H1 (cell line): ENCODE measurements at regions not wholly inside any gene's neighbourhood (a gene's known extent, or its start where the extent isn't known, plus 50 kb on each side); places are given as distances from the start of the nearest gene placed in this dataset.

ENCODE experiments used
- CTCF ChIA-PET: fragments of 300-600 bp; sonication (Branson Sonifier 250); formaldehyde crosslinking; loops from one replicate; lab custom pipeline; 2021; ENCODE audit not compliant: partially characterized antibody; lab: Charles Lee
- POLR2A ChIA-PET: fragments of 300-600 bp; sonication (Branson Sonifier 250); formaldehyde crosslinking; loops from one replicate; lab custom pipeline; 2021; ENCODE audit warnings: inconsistent platforms; ENCODE audit not compliant: partially characterized antibody; lab: Charles Lee
- DNase-seq, 2 experiments: peaks; one replicate each; pipeline versions ENCODE4 v3.0.0 to v3.0.0-alpha.2; 2010 to 2022; ENCODE audit warnings: low spot score in 2 of 2, low read depth in 1 of 2, mixed read lengths in 1 of 2
- FAIRE-seq: peaks from 2 replicates; lab custom pipeline; 2011; peaks lifted over from hg19 to GRCh38; lab: Jason Lieb, UNC
- H2AFZ ChIP-seq: 2 replicates; pipeline ENCODE4 v1.8.1; 2012; ENCODE audit warnings: low read length, inconsistent platforms
- H2AK5ac ChIP-seq: 2 replicates; pipeline ENCODE4 v1.6.1; 2013; ENCODE audit warnings: low read depth, low read length
- H2BK120ac ChIP-seq: replicated peaks from 2 replicates; pipeline ENCODE3; 2013; ENCODE audit warnings: low read depth, low read length, inconsistent platforms
- H2BK12ac ChIP-seq: 2 replicates; pipeline ENCODE4 v1.6.1; 2013; ENCODE audit warnings: low read depth, low read length
- H2BK15ac ChIP-seq: 2 replicates; pipeline ENCODE4 v1.6.1; 2013; ENCODE audit warnings: low read length
- H2BK20ac ChIP-seq: 2 replicates; pipeline ENCODE4 v1.6.1; 2013; ENCODE audit warnings: low read length
- H2BK5ac ChIP-seq: 2 replicates; pipeline ENCODE4 v1.6.1; 2013; ENCODE audit warnings: low read depth, low read length
- H3K14ac ChIP-seq: 2 replicates; pipeline ENCODE4 v1.6.1; 2013; ENCODE audit warnings: inconsistent platforms; ENCODE audit not compliant: insufficient read length
- H3K18ac ChIP-seq: 2 replicates; pipeline ENCODE4 v1.6.1; 2013; ENCODE audit warnings: low read length; ENCODE audit errors: extremely low read depth
- H3K23ac ChIP-seq: 2 replicates; pipeline ENCODE4 v1.6.1; 2013; ENCODE audit warnings: inconsistent platforms; ENCODE audit not compliant: insufficient read length
- H3K23me2 ChIP-seq: 2 replicates; pipeline ENCODE4 v1.6.1; 2013; ENCODE audit warnings: low read depth, low read length
- H3K27ac ChIP-seq: 2 replicates; pipeline ENCODE4 v1.6.1; 2011; ENCODE audit warnings: low read depth, low read length, inconsistent platforms
- H3K27me3 ChIP-seq, 4 experiments: replicated peaks in 1 of 4; 1 replicate in 1 of 4; 2 replicates in 3 of 4; pipeline versions ENCODE4 v1.6.1 to v1.8.1; 2011 to 2013; ENCODE audit warnings: low read length in 3 of 4, mild to moderate bottlenecking in 3 of 4, inconsistent platforms in 2 of 4, mixed read lengths in 2 of 4, moderate library complexity in 1 of 4; ENCODE audit not compliant: control insufficient read depth in 3 of 4, insufficient read depth in 3 of 4; ENCODE audit errors: extremely low read depth in 1 of 4
- H3K36me3 ChIP-seq, 4 experiments: 2 replicates each; pipeline versions ENCODE4 v1.6.1 to v1.8.1; 2011 to 2013; ENCODE audit warnings: mild to moderate bottlenecking in 4 of 4, low read length in 3 of 4, moderate library complexity in 2 of 4, control low read depth in 1 of 4, inconsistent platforms in 1 of 4; ENCODE audit not compliant: insufficient read depth in 4 of 4, control insufficient read depth in 2 of 4
- H3K4ac ChIP-seq: replicated peaks from 2 replicates; pipeline ENCODE3; 2013; ENCODE audit warnings: low read length, low read depth, mixed read lengths, inconsistent platforms; ENCODE audit not compliant: insufficient read length
- H3K4me1 ChIP-seq, 4 experiments: replicated peaks in 1 of 4; 1 replicate in 1 of 4; 2 replicates in 3 of 4; pipeline versions ENCODE4 v1.6.1 to v1.8.1; 2011 to 2013; ENCODE audit warnings: low read length in 3 of 4, inconsistent platforms in 2 of 4, mixed read lengths in 1 of 4; ENCODE audit not compliant: insufficient read depth in 4 of 4, control insufficient read depth in 3 of 4
- H3K4me2 ChIP-seq, 2 experiments: 2 replicates each; pipeline versions ENCODE4 v1.6.1 to v1.8.1; 2011 to 2013; ENCODE audit warnings: low read depth in 2 of 2, low read length in 2 of 2, control low read depth in 1 of 2, inconsistent platforms in 1 of 2, mild to moderate bottlenecking in 1 of 2; ENCODE audit not compliant: insufficient read depth in 1 of 2
- H3K4me3 ChIP-seq, 4 experiments: fragments of 200-600, 300-600 bp in 1 of 4; sonication (generic), shearing (Covaris generic), sonication (Bioruptor Twin) in 1 of 4; 2 replicates each; pipeline versions ENCODE4 v1.5.1 to v1.8.1; 2011 to 2016; ENCODE audit warnings: low read length in 4 of 4, low read depth in 3 of 4, control low read depth in 2 of 4, inconsistent platforms in 2 of 4, mild to moderate bottlenecking in 2 of 4, mixed read lengths in 1 of 4, moderate library complexity in 1 of 4; ENCODE audit not compliant: insufficient read depth in 2 of 4; ENCODE audit errors: extremely low read depth in 1 of 4
- H3K56ac ChIP-seq: replicated peaks from 2 replicates; pipeline ENCODE3; 2013; ENCODE audit warnings: low read depth, mild to moderate bottlenecking, mixed read lengths, low read length, inconsistent platforms; ENCODE audit not compliant: insufficient read length
- H3K79me1 ChIP-seq: 2 replicates; pipeline ENCODE4 v1.6.1; 2013; ENCODE audit warnings: low read depth, low read length, control low read depth
- H3K79me2 ChIP-seq, 2 experiments: 2 replicates each; pipeline versions ENCODE4 v1.6.1 to v1.8.1; 2012 to 2013; ENCODE audit warnings: low read length in 2 of 2, mild to moderate bottlenecking in 2 of 2, inconsistent platforms in 1 of 2; ENCODE audit not compliant: insufficient read depth in 2 of 2, control insufficient read depth in 1 of 2
- H3K9ac ChIP-seq, 4 experiments: replicated peaks in 1 of 4; 1 replicate in 1 of 4; 2 replicates in 3 of 4; pipeline versions ENCODE4 v1.6.1 to v1.8.1; 2011 to 2013; ENCODE audit warnings: low read depth in 3 of 4, low read length in 3 of 4, control low read depth in 2 of 4, mild to moderate bottlenecking in 2 of 4, moderate library complexity in 2 of 4, inconsistent platforms in 1 of 4; ENCODE audit errors: extremely low read depth in 1 of 4
- H3K9me3 ChIP-seq, 2 experiments: 2 replicates each; pipeline versions ENCODE4 v1.6.1 to v1.8.1; 2012 to 2013; ENCODE audit warnings: mild to moderate bottlenecking in 2 of 2, moderate library complexity in 2 of 2, control low read depth in 1 of 2, inconsistent platforms in 1 of 2, low read depth in 1 of 2, low read length in 1 of 2, mixed read lengths in 1 of 2; ENCODE audit not compliant: insufficient read depth in 2 of 2
- H4K20me1 ChIP-seq, 2 experiments: replicated peaks in 1 of 2; 2 replicates each; pipeline versions ENCODE3 to v1.8.1; 2011 to 2013; ENCODE audit warnings: inconsistent platforms in 2 of 2, low read length in 2 of 2, mild to moderate bottlenecking in 1 of 2; ENCODE audit not compliant: insufficient read depth in 2 of 2, control insufficient read depth in 1 of 2
- H4K5ac ChIP-seq: 2 replicates; pipeline ENCODE4 v1.6.1; 2013; ENCODE audit warnings: low read length, low read depth, mixed read lengths, inconsistent platforms; ENCODE audit not compliant: insufficient read length
- H4K8ac ChIP-seq: 2 replicates; pipeline ENCODE4 v1.8.0; 2013; ENCODE audit warnings: mild to moderate bottlenecking, moderate library complexity, low read length, inconsistent platforms; ENCODE audit not compliant: insufficient read depth; ENCODE audit errors: extremely low read depth
- H4K91ac ChIP-seq: replicated peaks from 2 replicates; pipeline ENCODE3; 2013; ENCODE audit warnings: low read length, mixed read lengths, inconsistent platforms; ENCODE audit not compliant: insufficient read length
- CBX8 ChIP-seq: fragments of 300-800, 300-1000 bp; sonication (generic); IDR thresholded peaks from 2 replicates; pipeline ENCODE4 v1.7.1; 2016; ENCODE audit warnings: low read depth, low read length, borderline replicate concordance
- EP300 ChIP-seq, 2 experiments: IDR thresholded peaks; 1 replicate in 1 of 2; 2 replicates in 1 of 2; pipeline ENCODE4 v1.6.1; 2011 to 2012; ENCODE audit warnings: low read depth in 2 of 2, low read length in 2 of 2, mild to moderate bottlenecking in 2 of 2, borderline replicate concordance in 1 of 2, inconsistent platforms in 1 of 2, moderate library complexity in 1 of 2
- NRF1 ChIP-seq: IDR thresholded peaks from 2 replicates; pipeline ENCODE4 v1.6.1; 2011; ENCODE audit warnings: mild to moderate bottlenecking, low read depth, low read length, improper control_type of control experiment
- SP1 ChIP-seq: IDR thresholded peaks from 2 replicates; pipeline ENCODE4 v1.6.1; 2011; ENCODE audit warnings: low read depth, low read length
- TAF7 ChIP-seq: optimal IDR thresholded peaks from 2 replicates; pipeline ENCODE3; 2011; ENCODE audit warnings: low read depth, mild to moderate bottlenecking, inconsistent platforms, low read length, moderate library complexity, borderline replicate concordance
- TCF12 ChIP-seq: IDR thresholded peaks from 2 replicates; pipeline ENCODE4 v1.6.1; 2011; ENCODE audit warnings: low read depth, mild to moderate bottlenecking, low read length
- WGBS, 2 experiments: shearing (Covaris generic) in 1 of 2; methylation state at CpG; one replicate each; pipeline versions ENCODE4 v1.1.6 to v1.1.7; 2013 to 2015; ENCODE audit warnings: low lambda C conversion rate in 2 of 2, mixed read lengths in 2 of 2, inconsistent platforms in 1 of 2, low coverage in 1 of 2, missing lambda C conversion rate in 1 of 2; ENCODE audit not compliant: insufficient replicate concordance in 2 of 2, insufficient coverage in 1 of 2, insufficient read length in 1 of 2; ENCODE audit errors: extremely low coverage in 1 of 2, missing lambda C conversion rate in 1 of 2; 5-methylcytosine and 5-hydroxymethylcytosine counted together
- TF ChIP-seq, protein P1 (sequence below): IDR thresholded peaks from 2 replicates; pipeline ENCODE4 v1.6.1; 2012; ENCODE audit warnings: inconsistent platforms

DNA sequence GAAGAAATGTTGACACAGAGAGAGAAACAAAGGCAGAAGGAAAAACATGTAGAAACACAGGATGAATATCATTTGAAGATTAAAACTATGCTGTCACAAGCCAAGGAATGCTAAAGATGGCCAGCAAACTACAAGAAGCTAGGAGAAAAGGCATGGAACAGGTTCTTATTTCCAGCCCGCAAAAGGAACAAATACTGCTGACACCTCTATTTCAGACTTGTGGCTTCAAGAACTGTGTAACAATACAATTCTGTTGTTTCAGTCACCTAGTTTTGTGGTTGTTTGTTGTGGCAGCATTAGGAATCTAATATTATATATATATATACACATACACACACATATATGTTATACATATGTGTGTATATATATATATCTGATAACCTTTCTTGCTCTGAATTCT is 1543.9 kb downstream of the KCNT2 start:
- Histone ChIP-seq H2BK120ac (no peak overlapping the region), H4K8ac (no peak overlapping the region), H3K14ac (no peak overlapping the region), H3K79me2 (no peaks in the 10 kb centered on the region), H3K79me1 (no peaks in the 10 kb centered on the region), H2BK20ac (no peak overlapping the region), H3K4ac (no peak overlapping the region), H3K56ac (no peak overlapping the region), H3K36me3 (no peaks in the 10 kb centered on the region), H4K91ac (no peak overlapping the region), H2BK15ac (no peak overlapping the region), H3K4me3 (no peak overlapping the region), H4K5ac (no peak overlapping the region), H3K4me1 (no peaks in the 10 kb centered on the region), H3K27me3 (no peaks in the 10 kb centered on the region), H3K4me2 (no peak overlapping the region), H3K23me2 (no peaks in the 10 kb centered on the region), H3K9ac (no peak overlapping the region), H3K27ac (no peak overlapping the region), H3K9me3 (no peaks in the 10 kb centered on the region), H2AFZ (no peak overlapping the region), H2AK5ac (no peak overlapping the region), H2BK12ac (no peak overlapping the region), H4K20me1 (no peaks in the 10 kb centered on the region), H3K18ac (no peak overlapping the region), H2BK5ac (no peak overlapping the region), H3K23ac (no peak overlapping the region)
- TF ChIP-seq, protein P1, sequence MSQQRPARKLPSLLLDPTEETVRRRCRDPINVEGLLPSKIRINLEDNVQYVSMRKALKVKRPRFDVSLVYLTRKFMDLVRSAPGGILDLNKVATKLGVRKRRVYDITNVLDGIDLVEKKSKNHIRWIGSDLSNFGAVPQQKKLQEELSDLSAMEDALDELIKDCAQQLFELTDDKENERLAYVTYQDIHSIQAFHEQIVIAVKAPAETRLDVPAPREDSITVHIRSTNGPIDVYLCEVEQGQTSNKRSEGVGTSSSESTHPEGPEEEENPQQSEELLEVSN, result no peak
- no peak for TF ChIP-seq NRF1
- no peak for TF ChIP-seq EP300 (IDR thresholded peaks at IDR 0.05; ENCODE audit: borderline replicate concordance in 1 of 2, low read depth in 2 of 2, low read length in 2 of 2)
- no peak for TF ChIP-seq SP1
- no peak for TF ChIP-seq CBX8
- TF ChIP-seq TAF7, result no peak
- no peak for TF ChIP-seq TCF12
- FAIRE-seq (no peak), DNase-seq (no peak)
- ChIA-PET CTCF (no interaction called here), POLR2A (no interaction called here)
- 82% methylated on average over 1 of the region's 1 CpG; no CpG with 5 or more reads in 1 of the 2 experiments for WGBS, 2 experiments
